GM21619 (cell line): ENCODE measurements at regions not wholly inside any gene's neighbourhood (a gene's known extent, or its start where the extent isn't known, plus 50 kb on each side); places are given as distances from the start of the nearest gene placed in this dataset.
A peak's percentile ranks its signal among the peaks of the same experiment; 100 is the strongest.

ENCODE experiments used
- ATAC-seq: cut with Tn5 transposase; IDR thresholded peaks from one replicate; pipeline ENCODE4 v1.9.1; 2021; ENCODE audit not compliant: unreplicated experiment

DNA sequence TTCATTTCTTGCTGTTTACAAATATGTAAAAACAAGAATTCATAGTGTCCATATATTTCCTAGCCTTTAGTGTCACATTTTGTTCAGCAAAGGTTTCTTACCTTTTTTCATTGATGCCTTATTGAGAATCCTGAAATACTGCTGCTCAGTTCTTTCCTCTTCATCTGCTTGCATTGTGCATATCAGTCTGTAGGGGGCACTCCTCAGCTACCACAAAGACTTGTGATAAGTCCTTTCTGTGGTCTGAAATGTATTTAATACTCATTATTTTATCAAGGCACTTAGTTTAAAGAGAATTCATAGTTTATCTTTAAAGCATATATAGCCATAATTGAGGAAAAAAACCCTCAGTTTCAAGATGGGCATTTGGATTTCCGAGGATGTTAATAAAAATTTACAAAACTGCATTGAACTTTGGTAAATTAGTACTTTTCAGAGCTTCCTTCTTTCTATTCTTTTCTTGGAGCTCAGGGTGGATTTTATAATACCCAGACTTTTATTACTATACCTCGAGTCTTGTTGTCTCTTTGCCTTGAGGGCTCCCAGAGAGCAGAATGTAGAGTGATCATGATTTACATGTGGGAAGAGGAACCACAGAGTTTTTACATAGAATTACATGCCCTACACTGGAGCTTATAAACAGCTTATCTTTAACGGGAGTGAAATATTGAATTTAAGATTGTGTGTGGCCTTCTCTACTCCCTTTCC, 570.1 kb downstream of the PLCL1 start:
- no peak for ATAC-seq

DNA sequence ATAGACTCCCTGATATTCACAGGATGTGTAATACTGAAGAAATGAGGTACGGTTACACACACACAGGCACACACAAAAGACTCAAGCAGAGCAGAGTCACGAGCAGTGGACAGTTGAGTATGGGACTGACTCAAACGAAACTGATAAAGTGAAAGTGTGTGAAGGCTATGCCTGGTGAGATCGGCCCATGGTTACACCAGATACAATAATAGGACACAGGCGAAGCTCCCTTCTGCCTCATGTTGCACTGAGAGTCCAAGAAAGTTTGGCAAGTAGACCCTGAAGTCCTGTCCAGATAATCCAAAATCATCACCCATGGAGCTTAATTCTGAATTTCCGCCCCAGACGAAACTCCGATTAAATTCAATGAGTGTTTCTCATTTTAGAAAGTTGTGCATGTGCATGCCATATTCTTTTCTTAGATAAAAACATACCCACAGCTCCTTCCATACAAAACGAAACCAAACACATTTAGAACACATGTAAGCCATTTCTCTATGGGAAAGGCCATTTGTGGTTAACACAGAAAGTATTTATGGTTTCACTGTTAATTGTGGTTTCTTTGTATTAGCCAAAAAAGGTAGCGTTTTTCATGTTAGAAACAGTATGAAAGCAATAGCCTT, 567.6 kb downstream of the PLCL1 start:
- ATAC-seq = peak; percentile 95

DNA sequence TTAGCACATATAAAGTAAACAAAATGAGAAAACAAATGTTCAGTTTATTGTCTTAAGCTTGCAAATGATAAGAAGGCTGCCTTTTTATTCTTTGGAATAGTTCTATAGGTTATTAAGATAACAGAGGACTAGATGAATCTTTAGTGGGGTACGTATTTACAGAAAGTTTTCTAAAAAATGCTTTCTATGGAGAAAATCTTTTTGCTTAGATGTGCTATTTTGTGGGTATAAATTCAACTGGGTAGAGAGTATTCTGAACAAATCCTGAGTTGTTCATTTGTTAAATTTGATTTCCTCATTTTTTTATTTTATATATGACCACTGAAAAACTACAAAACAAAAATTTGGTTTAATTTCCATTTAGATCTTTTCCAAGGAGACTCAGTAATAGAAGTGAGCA, 566.9 kb downstream of the PLCL1 start:
- no peak for ATAC-seq

DNA sequence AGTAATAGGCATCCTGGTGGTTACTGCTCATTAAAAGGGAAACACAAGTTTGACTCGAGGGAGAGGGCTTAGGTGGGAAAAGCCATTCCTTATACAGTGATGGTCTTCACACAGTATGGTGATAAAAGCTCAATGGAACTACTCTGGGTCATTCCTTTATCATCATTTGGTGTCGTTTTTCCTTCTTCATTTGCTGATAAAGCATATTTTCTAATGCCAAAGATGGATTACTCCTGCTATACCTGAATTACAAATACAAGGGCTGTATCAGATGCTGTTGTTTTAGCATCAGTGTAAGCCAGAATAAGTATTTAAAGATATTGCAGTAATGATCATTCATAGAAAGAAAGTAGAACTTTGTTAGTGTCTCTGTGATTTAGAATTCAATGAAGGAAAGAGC, 563.7 kb downstream of the PLCL1 start:
- ATAC-seq = no peak

DNA sequence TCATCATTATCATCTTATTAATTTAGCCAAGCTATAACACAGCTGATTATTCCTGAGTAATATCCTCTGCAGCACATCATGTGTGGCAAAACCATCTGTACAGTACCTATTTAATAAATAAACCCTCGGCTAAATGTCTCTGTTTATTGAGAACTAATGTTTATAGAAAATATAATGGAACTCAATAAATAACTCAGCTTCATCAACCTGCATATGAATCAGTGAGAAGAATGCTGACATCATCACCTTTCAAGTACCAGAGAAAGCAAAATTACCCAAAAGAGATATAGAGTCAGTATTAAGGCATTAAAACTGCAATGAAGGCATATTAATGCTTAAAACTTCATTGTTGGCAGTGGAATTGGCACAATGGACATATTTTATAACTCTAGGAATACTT, 558.3 kb downstream of the PLCL1 start:
- ATAC-seq = no peak

DNA sequence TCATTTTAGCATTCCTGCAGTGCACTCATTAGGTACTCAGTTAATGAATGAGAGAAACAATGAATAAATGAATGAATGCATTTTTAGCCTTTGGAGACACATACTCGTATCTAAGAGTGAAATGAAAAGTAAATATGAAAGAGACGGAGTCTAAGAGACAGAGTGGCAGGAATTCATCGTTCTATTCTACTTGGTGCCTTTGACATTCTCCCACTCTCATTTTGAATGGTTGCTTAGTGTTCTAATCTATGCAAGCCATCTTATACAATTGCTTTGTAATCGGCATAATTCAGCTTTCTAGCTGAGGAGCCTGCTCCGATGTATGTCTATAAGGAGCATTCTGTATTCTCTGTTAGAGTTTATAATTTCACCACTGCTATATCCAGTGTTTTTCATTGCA, 554.9 kb downstream of the PLCL1 start:
- ATAC-seq = no peak

DNA sequence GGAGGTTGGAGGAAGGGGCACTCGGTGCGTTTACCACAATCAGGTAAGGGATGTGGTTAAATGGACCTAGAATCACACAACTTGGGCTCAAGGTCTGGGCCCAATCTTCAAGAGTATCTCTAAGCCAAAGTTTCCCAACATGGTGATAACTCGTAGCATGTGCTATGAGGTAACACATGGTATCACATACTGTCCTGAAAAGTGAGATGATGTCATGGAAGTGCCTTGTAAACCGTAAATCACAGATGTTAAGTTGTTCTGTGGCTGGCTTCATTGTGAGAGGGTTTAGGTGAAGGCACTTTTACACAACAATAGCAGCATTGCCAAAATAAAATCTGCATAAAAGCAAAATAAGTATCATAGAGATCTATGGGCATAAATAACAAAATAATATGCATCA, 551.8 kb downstream of the PLCL1 start:
- ATAC-seq = no peak

DNA sequence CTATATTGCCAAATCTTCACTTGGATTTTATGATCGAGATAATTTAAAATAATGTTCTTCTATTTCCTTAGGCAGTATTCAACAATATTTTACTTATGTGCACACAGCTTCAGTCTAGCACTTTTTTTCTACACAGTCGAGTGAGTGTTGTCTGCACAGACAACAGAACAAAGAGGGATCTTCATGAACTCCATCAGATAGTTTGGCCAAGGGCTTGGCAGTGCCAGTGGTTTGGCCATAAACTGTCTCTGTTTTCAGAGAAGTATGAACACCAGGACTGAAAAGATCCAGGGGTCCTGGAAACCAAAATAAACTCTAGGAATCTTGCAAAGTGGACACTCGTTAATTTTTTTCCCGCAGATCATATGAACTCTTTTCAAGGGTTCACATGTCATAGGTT, 547.3 kb downstream of the PLCL1 start:
- ATAC-seq = no peak

DNA sequence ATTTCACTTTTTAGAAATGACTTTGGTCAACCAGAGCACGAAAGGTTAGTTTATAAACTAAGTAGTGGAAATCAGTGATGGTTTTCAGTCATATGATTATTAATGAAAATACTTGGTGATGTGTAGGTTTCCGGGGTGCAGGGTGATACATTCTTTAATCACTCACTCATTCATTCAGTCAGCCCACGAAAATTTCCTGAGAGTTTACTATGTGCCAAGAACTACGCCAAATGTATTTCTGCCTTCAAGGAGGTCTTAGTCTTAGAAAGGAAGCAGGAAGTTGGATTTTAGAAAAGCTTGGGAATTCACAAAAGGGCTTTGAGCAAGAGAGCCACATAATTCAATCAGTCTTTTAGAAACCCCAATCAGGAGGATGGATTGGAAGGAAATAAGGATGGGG, 543.6 kb downstream of the PLCL1 start:
- no peak for ATAC-seq

DNA sequence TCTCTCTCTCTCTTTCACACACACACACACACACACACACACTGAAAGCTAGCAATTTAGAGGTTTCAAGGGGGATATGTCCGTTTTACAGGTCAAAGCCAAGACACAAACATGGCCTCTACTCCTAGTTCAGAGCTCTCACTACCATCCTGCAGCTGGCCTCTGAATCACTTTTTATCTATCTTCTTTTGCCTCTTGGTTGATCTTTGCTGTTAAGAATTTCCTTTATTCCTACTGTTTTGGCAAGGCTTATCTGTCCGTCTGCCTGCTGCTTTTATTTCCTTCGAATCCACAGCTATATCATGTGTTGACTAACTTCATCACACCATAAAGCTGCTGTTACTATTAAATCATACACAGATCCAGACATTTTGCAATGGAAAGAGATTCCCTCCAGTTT, 543.0 kb downstream of the PLCL1 start:
- ATAC-seq = no peak

DNA sequence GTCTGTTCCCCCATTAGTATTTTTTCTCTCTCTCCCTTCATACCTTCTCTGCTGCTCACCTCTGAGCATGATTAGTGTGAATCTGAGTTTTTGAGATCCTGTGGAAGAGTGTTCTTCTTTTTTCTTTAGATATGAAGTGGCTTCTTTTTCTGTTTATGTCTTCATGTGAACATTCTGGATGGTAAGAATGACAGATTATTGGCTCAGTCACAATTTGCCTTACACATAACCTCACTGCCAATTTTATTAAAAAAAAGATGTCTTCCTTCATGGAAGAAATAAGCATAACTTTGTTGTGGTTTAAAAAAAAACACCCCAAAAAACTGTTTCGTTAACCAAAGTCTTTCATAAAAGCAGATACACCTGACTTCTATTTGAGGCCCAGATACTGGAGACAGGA, 539.1 kb downstream of the PLCL1 start:
- no peak for ATAC-seq

DNA sequence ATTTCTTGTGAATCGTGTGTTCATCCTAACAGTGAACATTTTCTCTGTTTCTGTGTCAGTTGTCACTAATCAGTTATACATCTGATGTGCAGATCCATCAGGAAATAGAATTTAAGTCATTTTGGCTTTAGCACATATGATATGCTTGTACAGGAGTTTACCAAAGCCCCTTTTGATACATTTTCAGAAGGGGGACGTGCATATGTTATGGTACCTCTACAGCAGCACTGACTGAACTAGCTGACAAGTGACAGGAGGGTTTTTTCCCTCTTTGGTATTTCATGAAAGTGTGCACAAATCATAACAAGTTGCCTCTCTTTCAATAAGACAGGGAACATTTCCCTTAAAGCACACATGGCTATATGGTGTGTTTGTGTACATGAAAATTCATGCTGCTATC, 536.5 kb downstream of the PLCL1 start:
- ATAC-seq = no peak

DNA sequence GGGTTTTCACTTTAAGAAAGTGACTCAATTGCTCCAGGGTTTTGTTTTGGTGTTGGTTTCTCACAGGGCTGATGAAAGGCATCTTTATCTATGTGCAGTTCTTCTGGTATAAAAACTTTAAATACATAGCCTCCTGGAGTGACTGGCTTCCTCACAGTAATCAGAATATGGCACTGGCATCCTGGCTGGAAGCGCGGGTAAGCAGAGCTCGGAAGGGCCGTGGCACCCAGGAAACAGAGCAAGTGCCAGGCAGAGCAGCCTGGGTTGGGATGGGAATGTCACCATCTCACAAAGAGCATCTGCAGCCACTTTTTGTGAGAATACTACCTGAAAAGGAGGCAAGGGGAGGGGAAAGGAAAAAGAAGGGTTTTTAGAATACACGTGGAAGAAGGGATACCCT, 534.7 kb downstream of the PLCL1 start:
- no peak for ATAC-seq

DNA sequence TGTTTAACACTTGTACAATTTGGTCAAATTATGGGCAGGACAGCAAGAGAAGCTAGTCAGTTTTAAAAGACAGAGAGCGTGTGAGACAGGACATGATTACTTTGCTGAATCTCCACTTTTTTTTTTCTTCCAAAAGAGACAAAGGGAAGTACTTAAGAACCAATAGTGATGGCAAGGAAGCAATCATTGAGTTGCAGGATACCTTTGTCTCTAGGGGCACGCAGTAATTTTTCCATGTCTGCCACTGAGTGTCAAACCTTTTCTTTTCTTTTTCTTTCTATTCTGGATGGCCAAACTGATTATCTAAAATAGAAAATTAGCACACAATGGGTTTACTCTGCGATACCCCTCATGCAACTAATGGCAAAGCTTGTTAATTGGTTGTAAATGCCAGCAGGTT, 533.0 kb downstream of the PLCL1 start:
- no peak for ATAC-seq

DNA sequence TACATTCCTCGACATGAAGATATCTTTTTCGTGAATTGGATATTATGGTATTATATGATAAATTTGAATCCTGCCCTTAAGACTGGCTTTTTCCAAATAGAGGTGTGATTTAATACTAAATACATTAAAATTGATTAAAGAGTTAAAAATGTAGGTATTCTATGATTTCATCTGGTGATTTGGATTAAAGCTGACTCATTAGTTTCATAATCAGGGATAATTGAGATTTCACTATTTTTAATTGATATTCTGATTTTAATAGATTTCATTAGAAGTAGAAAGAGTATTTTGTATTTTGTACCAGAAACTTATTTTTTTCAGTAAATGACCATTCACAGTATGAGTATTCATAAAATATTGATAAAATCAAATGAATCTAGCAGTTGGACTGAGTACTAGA, 524.1 kb downstream of the PLCL1 start:
- no peak for ATAC-seq

DNA sequence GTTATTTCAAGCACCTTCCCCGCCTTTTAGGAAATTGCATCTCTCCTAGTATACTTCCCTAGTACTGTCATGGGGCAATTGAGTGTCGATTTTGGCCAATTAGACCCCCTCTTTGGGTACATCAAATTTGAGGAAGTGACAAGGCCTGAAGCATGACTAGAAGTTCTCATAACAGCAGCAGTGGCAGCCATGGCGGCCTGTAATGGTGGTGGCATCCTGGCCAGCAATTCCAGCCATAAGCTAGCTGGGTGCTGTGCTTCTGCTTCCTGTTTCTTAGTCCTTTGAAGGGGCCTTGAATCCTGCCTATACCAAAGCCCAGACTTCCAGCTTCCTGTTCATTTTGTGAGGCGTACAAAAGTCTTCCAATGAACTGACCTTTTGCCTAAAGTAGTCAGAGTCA, 523.1 kb downstream of the PLCL1 start:
- no peak for ATAC-seq

DNA sequence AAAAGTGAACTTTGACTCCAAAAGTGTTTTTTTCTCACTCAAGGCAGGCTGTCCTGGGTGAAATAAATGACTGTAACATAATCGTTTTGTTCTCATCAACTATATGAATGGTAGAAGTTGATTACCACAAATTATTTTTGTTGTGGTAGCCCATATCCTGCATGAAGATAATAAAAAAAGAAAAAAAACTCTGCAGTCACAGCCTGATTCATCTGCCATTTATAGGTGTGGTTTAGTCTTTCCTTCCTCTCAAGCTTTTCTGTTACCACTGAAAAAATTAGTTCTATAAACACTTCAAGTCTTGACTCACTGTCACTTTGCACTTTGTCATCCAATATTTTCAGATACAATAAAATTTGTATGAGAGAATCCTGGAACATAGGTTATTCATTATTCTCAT, 522.0 kb downstream of the PLCL1 start:
- no peak for ATAC-seq

DNA sequence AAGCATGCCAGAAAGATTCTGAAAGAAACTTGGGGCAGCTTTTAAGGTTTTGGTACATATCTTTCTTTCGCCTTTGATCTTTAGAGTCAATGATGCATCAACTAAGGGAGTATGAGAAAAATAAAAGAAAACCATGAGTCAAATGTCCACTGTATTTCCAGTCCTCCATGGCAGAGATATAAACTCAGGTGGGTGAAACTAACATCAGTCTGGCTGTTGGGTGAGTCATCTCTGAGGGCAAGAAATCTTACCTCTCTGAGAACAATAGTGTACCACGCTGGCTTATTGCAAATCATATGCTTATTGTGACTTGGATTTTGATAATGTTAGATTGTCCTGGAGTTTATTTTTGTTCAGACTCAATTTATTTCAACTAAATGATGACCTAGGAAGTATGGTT, 521.0 kb downstream of the PLCL1 start:
- ATAC-seq = no peak

DNA sequence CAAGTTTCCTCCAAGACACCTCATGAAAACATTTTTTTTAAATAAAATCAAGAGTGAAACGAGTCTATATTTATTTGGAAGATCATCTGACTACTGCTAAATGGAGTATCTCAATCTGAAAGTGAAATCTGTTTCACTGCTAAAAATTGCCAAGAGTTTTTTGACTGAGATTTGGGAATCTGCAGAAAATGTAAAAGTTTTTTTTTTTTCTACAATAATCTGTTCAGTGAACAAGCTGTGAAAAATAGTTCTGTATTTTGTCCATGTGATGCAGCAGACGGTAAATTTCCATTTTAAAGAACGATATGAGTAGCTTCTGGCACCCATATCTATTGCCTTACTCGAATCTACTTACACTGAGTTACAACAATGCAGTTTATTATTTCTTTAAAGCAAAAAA, 519.7 kb downstream of the PLCL1 start:
- ATAC-seq = no peak

DNA sequence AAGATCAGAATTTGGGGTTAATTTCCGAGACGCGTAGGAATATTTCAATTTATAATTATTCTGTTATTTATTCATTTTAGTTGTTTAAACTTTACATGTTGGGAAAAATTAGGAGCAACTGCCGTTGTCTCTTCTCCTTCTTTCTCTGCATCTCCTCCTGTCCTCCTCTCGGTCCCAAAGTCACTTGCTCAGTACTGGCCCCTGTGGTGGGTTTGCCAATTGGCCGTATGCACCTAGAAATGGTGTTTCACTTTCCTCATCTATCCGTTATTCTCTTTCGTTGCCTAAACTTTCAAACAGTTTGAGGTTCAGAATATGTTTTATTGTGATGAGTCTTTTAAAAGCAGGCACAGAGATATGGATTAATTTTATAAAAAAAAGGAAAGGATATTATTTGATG, 517.9 kb downstream of the PLCL1 start:
- no peak for ATAC-seq

DNA sequence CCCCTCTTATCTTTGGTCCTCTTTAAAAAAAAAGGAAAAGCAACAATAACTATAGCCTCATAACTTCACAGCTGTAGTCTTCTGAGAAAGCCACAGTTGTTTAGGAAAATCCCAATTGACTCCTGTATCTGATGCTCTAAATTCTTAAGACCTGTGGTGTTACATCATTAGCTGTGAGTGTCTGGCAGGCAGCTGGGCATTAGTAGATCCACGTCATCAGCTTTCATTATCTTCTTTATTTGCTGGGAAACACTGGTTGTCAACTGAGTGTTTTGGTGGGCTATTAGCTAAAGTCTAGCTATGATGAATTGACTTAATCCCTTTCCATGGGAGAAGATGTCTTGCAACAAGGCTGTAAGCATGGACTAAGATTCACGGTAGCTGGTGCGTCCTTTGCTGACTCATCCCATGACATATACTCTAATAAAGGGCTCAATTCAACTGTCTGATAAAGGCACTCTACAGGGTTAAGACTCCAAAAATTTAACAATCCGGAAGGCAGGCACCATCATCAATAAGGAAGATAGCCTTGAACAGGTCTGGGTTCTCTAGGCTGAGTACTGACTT, 517.2 kb downstream of the PLCL1 start:
- no peak for ATAC-seq

DNA sequence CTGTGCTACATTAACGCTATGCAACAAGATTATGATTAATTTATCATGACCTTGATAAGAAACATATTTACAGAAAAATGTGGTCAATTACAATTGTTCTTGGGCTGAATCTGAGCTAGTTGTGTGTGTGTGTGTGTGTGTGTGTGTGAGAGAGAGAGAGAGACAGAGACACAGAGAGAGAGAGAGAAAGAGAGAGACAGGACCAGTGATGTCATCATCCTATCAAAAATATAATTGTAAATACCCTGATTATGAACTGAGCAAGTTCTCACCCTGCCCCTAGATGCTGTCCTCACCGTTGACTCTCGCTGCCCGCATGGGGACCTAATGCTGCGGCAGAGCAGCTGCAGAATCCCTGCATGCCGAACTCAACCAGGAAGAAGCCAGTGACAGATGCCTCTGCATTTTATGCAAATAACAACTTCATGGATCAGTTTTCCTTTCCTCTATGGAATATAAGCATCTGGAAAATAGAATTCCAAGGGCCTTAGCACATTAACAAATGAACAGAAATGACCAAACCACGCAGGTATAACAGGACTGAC, 512.5 kb downstream of the PLCL1 start:
- no peak for ATAC-seq
